IPS-NIHi7 (cell line): ENCODE measurements at regions not wholly inside any gene's neighbourhood (a gene's known extent, or its start where the extent isn't known, plus 50 kb on each side); places are given as distances from the start of the nearest gene placed in this dataset.
A peak's percentile ranks its signal among the peaks of the same experiment; 100 is the strongest.

Experiments used
- DNase-seq: peaks from one replicate; pipeline ENCODE4 v3.0.0; 2012; ENCODE audit warnings: mixed read lengths; ENCODE audit errors: extremely low spot score

GRCh38 chr4:187577941-187578480 lies 417.6 kb upstream of the ZFP42 start:
- no peak for DNase-seq

DNA sequence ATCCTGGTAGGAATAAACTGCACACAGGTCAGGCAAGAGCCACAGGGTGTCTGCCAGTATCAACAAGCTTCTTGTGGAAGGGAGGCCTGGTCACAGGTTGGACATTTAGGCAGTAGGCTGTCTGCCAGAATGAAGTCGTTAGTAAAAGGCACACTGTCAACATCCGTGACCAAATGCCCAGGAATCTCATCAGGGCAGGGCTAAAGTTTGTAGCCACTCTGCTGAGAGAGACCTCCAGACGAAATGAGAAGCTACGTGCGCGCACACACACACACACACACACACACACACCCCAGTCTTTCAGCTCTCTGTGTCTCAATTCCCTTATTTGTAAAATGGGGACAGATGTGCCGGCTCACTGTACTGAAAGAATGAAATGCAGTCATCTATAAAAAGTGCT lies 408.7 kb upstream of the ZFP42 start:
- no peak for DNase-seq

GRCh38 chr4:187598196-187598595 lies 397.4 kb upstream of the ZFP42 start:
- DNase-seq = no peak

GRCh38 chr4:187602339-187603092 lies 393.1 kb upstream of the ZFP42 start:
- DNase-seq = no peak

GRCh38 chr4:187603093-187604025 lies 392.2 kb upstream of the ZFP42 start:
- no peak for DNase-seq

- DNase-seq = no peak
Observed at GRCh38 chr4:187604984-187605383, 390.6 kb upstream of the ZFP42 start.

- DNase-seq = peak; percentile 79
Observed at GRCh38 chr4:187606581-187606980, 389.0 kb upstream of the ZFP42 start.

DNA sequence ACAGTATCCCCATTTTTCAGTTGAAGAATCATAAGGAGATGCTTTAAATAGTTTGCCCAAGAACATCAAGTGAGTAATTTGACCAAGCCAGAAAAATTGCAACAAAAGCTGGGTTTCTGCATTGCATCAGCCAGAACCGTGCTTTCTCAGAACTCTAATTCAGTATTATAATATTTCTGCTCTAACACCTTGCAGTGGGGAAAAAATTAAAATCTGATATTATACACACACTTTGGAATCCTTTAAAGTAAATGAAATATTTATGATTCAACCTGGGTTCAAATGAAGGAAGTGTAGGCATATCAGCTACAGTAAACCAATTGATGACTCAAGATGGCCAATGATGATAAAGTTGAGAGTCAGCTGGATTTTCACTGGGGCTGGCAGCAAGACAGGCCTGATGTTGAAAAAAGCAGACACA lies 387.6 kb upstream of the ZFP42 start:
- no peak for DNase-seq

DNA sequence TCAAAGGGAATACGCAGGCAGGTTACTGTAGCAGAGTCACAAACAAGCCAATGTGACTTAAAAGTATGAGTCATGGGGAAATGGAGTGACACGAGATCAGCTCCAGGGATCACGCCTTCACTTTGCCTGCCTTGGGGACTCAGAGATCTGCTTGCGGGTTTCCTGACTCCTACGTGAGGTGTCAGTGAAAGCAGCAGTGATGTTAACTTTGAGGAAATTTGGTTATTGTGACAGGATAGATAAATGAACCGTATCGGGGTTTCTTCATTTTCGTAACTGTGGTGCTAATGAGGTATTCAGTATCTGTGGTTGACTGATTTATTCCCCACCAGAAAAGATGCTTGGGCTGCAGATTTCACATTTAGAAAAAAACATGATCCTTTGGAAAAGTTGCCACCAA lies 383.3 kb upstream of the ZFP42 start:
- DNase-seq = no peak

- DNase-seq = no peak
Observed at GRCh38 chr4:187613089-187613839, 382.3 kb upstream of the ZFP42 start.

- no peak for DNase-seq
Observed at GRCh38 chr4:187615972-187616371, 379.6 kb upstream of the ZFP42 start.

DNA sequence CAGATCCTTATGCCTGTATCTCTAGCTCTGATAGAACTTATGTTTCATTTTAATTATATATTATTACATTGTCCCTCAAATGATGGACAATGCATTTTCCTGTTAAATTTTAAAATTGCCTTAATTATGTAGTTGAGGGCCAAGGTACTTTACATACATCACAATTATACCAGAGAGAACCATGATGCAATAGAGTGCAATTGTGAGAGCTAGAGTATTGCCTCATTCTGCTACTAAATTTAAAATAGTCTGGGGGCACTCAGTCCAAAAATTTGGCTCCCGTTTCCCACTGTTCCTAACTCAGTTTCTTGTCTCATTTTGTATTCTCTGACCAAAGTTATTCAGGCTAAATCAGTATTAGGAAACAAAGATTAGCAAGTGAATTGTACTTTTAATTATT lies 378.5 kb upstream of the ZFP42 start:
- DNase-seq = no peak

DNA sequence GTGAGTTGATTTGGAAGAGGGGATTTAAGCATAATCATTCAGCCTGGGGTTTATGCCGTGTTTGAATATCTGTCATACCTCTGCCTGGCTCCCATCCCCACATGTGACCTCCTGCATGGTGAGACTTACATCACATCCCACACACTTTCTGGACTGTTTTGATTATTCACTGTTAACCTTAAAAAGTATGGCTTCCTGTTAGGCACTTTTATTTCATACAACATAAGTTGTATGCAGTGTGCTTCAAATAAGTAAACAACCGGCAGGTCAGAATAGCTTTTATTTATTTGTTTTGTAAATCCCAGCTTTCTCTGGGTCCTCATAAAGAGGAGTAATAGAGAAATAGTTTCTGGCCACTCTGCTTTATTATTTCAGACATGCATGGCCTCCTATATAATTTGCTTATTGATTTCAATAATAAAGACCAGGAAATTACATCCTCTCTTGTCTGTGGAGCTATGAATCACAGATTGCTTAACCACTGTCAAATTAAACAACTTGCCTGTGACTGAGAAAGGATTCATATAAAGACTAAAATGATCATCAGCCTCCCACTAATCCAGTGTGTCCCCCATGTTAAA lies 376.8 kb upstream of the ZFP42 start:
- DNase-seq = no peak

DNA sequence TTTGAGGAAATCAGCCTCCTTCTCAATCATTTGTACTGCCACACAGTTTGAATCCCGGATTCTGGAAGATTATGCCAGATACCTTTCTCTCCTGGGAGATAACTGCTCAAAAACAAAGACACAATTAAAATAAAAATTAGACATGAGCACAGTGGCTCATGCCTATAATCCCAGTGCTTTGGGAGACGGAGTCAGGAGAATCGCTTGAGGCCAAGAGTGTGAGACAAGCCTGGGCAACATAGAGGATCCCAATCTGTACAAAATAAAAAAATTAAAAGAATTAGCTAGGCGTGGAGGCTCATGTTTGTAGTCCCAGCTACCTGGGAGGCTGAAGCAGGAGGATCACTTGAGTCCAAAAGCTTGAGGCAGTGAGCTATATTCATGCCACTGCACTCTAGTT lies 376.3 kb upstream of the ZFP42 start:
- DNase-seq = no peak

DNA sequence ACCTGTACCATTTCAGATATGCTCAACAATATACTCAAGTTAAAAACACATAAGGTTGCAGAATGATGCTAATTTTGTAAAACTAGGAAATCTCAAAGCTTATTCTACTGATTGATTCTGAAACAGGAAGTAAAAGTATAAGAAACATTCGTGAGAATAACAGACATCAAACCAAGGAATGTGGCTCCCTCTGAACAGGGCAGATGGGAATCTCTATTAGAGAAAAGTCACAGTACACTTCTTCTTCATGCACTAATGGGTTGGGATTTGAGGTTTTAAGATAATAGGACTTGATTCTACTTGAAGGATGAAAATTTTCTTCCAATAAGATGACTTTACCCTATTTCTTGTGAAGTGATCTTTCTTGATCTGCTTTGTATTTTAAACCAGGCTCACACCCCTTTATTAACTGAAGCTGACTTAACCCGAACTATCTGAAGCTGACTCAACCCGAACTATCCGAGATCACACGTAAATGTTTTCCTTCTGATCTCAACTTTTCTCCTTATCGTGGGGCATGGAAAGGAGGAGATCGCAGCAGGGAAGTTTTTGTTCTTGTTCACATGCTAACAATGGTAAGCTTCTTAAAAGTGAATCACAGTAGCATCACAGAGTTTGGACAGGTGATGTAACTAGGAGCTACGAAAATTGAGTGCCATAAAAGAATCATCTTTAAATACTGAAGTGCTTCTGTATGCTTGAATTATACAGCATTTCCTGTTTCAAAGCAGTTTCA lies 363.1 kb upstream of the ZFP42 start:
- no peak for DNase-seq

DNA sequence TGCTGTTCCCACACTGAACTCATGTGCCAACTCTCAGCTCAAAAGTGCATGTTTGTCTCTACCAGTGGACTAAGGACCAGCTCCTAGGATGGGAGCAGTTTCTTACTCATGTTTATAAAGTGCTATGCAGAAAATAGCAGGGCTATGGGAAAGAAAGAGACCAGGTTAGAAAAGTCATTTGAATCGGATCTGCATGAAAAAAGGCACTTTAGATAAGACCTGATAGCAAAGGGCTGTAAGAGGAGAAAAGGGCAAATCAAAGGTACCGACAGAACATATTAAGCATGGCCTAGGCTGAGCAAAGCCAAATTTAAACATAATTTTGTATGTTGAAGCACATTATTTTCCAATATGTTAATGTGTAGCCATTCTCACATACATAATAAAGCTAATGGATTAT lies 362.3 kb upstream of the ZFP42 start:
- DNase-seq = no peak

- no peak for DNase-seq
Observed at GRCh38 chr4:187656959-187657358, 338.6 kb upstream of the ZFP42 start.

DNA sequence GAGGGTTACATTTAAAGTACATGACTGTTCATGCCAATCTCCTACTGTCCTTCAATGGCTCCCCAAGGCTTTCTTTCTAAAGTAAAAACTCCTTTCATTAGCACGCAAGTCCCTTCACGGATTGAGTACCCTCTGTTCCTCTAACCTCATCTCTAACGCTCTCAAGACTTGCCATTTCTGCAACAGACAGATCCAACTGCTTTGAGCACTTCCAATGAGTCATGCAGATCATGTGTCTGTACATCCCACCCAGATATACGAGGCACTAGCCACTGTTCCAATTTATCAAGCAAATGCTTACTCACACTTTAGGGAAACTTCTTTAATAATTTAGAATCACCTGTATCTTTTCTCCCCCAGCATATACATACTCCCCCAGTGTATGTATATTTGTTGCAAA lies 332.5 kb upstream of the ZFP42 start:
- DNase-seq = no peak

GRCh38 chr4:187664011-187664410 lies 331.6 kb upstream of the ZFP42 start:
- no peak for DNase-seq

GRCh38 chr4:187665086-187665485 lies 330.5 kb upstream of the ZFP42 start:
- no peak for DNase-seq

DNA sequence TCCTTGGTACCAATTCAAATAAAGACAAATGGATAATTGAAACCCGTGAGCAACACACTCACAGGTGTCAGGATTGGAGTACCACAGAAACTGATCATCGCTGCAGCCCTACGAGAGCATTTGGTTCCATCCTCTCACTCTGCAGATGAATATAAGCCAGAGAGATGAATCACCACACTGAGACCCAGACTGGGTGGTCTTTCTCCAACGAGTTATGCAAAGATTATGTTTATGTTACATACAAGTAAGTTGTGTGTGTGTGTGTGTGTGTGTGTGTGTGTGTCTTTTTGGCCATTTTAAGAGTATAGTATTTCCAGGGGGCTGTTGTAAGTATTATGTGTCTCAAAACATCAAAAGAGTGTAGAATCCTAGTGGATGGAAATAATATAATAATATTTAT lies 329.5 kb upstream of the ZFP42 start:
- DNase-seq = no peak
